Cardiac fibroblast (primary cell): ENCODE measurements at regions not wholly inside any gene's neighbourhood (a gene's known extent, or its start where the extent isn't known, plus 50 kb on each side); places are given as distances from the start of the nearest gene placed in this dataset.
A peak's percentile ranks its signal among the peaks of the same experiment; 100 is the strongest.

Experiments used
- DNase-seq, 2 donors: peaks; one replicate each; pipeline versions ENCODE4 v3.0.0 to v3.0.0-alpha.2; 2010; ENCODE audit warnings: low read depth in 2 of 2
- H3K4me3 ChIP-seq, 2 donors: replicated peaks in 1 of 2; 1 replicate in 1 of 2; 2 replicates in 1 of 2; pipeline ENCODE4 v1.5.1; 2011; ENCODE audit warnings: low read depth in 2 of 2, low read length in 2 of 2, mild to moderate bottlenecking in 2 of 2, moderate library complexity in 1 of 2
- CTCF ChIP-seq: IDR thresholded peaks from one replicate; pipeline ENCODE4 v1.5.1; 2011; ENCODE audit warnings: low read depth, mild to moderate bottlenecking, low read length, inconsistent platforms

- DNase-seq, result no peak
- no peak overlapping the region for H3K4me3 ChIP-seq
- no peak for TF ChIP-seq CTCF
These were observed 113.0 kb downstream of the MMRN1 start for GRCh38 chr4:90007494-90008167.

- no peak overlapping the region for H3K4me3 ChIP-seq
- DNase-seq, result no peak
- no peak for TF ChIP-seq CTCF
These were observed 114.3 kb upstream of the CCSER1 start for GRCh38 chr4:90012918-90013317.

GRCh38 chr4:90024519-90024918, 102.7 kb upstream of the CCSER1 start:
- TF ChIP-seq CTCF, result no peak
- DNase-seq, result no peak
- no peak overlapping the region for H3K4me3 ChIP-seq

GRCh38 chr4:90025248-90025647, 101.9 kb upstream of the CCSER1 start:
- H3K4me3 ChIP-seq, result no peak overlapping the region
- DNase-seq, result peak; percentile 3 to 4

GRCh38 chr4:90027565-90027964, 99.6 kb upstream of the CCSER1 start:
- H3K4me3 ChIP-seq, result no peak overlapping the region
- DNase-seq, result no peak
- no peak for TF ChIP-seq CTCF

More at GRCh38 chr4:90025248-90025647, 101.9 kb upstream of the CCSER1 start:
- TF ChIP-seq CTCF, result no peak

- no peak for TF ChIP-seq CTCF
- DNase-seq, result no peak
- H3K4me3 ChIP-seq, result no peak overlapping the region
These were observed 98.7 kb upstream of the CCSER1 start for GRCh38 chr4:90028460-90028859.

- no peak overlapping the region for H3K4me3 ChIP-seq
- no peak for TF ChIP-seq CTCF
- DNase-seq, result no peak
These were observed 97.0 kb upstream of the CCSER1 start for GRCh38 chr4:90030202-90030601.
